IgD-negative memory B cell (primary cell): ENCODE measurements at regions not wholly inside any gene's neighbourhood (a gene's known extent, or its start where the extent isn't known, plus 50 kb on each side); places are given as distances from the start of the nearest gene placed in this dataset.
"Not testable (repeated sequence)": the region's sequence is repeated elsewhere in the genome, so short reads cannot be mapped to it uniquely, and the experiment has no call there.

Source experiments
- H3K27ac Mint-ChIP-seq, 3 donors: one replicate each; pipeline ENCODE4 v1.8.0; 2020 to 2022; ENCODE audit warnings: mild to moderate bottlenecking in 3 of 3, mixed read lengths in 3 of 3, moderate library complexity in 1 of 3
- H3K27me3 Mint-ChIP-seq: one replicate; pipeline ENCODE4 v1.8.0; 2021; ENCODE audit warnings: mixed read lengths
- H3K36me3 Mint-ChIP-seq: one replicate; pipeline ENCODE4 v1.8.0; 2020; ENCODE audit warnings: mild to moderate bottlenecking, mixed read lengths
- H3K4me1 Mint-ChIP-seq, 3 donors: one replicate each; pipeline ENCODE4 v1.8.0; 2020 to 2022; ENCODE audit warnings: mixed read lengths in 3 of 3, mild to moderate bottlenecking in 1 of 3
- H3K4me3 Mint-ChIP-seq, 4 donors: one replicate each; pipeline ENCODE4 v1.8.0; 2020 to 2022; ENCODE audit warnings: mild to moderate bottlenecking in 4 of 4, mixed read lengths in 4 of 4, moderate library complexity in 3 of 4
- H3K9me3 Mint-ChIP-seq, 3 donors: one replicate each; pipeline ENCODE4 v1.8.0; 2020 to 2021; ENCODE audit warnings: mixed read lengths in 3 of 3, mild to moderate bottlenecking in 1 of 3

- Mint-ChIP-seq H3K27me3 (no peaks in the 10 kb centered on the region), H3K27ac (no peak overlapping the region), H3K4me1 (peaks cover 15 to 23% (median 21%) of the 10 kb centered on the region in 3 donors), H3K36me3 (peaks cover 26% of the 10 kb centered on the region), H3K9me3 (peaks cover 3 to 40% (median 17%) of the 10 kb centered on the region in 3 donors), H3K4me3 (no peak overlapping the region)
Observed at GRCh38 chr6:144673807-144674206, 388.7 kb downstream of the UTRN start.

GRCh38 chr6:144675231-144675861 is 390.2 kb downstream of the UTRN start:
- H3K4me3 Mint-ChIP-seq, result peak overlapping the region in 1 of 4 donors; percentile 34
- no peaks in the 10 kb centered on the region for H3K27me3 Mint-ChIP-seq
- peak overlapping the region in 1 of 3 donors; percentile 93 for H3K27ac Mint-ChIP-seq
- peaks cover 3 to 34% (median 17%) of the 10 kb centered on the region in 3 donors for H3K9me3 Mint-ChIP-seq
- H3K4me1 Mint-ChIP-seq, result peaks cover 14 to 23% (median 15%) of the 10 kb centered on the region in 3 donors
- peaks cover 27% of the 10 kb centered on the region for H3K36me3 Mint-ChIP-seq

GRCh38 chr6:144676310-144676709 is 391.2 kb downstream of the UTRN start:
- H3K27ac Mint-ChIP-seq, H3K4me3 Mint-ChIP-seq, H3K27me3 Mint-ChIP-seq: not testable (repeated sequence)
- Mint-ChIP-seq H3K9me3 (peaks cover 2 to 26% (median 10%) of the 10 kb centered on the region in 3 donors), H3K36me3 (peaks cover 27% of the 10 kb centered on the region), H3K4me1 (peaks cover 11 to 19% (median 16%) of the 10 kb centered on the region in 3 donors)

- H3K9me3 Mint-ChIP-seq, result peaks cover 0 to 19% (median 3%) of the 10 kb centered on the region in 3 donors
- not testable (repeated sequence) for H3K27me3 Mint-ChIP-seq, H3K4me3 Mint-ChIP-seq, H3K27ac Mint-ChIP-seq
- peaks cover 30% of the 10 kb centered on the region for H3K36me3 Mint-ChIP-seq
- peaks cover 8 to 13% (median 12%) of the 10 kb centered on the region in 3 donors for H3K4me1 Mint-ChIP-seq
Observed at GRCh38 chr6:144677263-144677662, 392.1 kb downstream of the UTRN start.

- H3K36me3 Mint-ChIP-seq, result peaks cover 38% of the 10 kb centered on the region
- H3K27ac Mint-ChIP-seq, result peak overlapping the region in 1 of 3 donors; percentile 27
Observed at GRCh38 chr6:144678844-144679243, 393.7 kb downstream of the UTRN start.

GRCh38 chr6:144681334-144681733 is 396.2 kb downstream of the UTRN start:
- H3K27ac Mint-ChIP-seq, result no peak overlapping the region
- no peaks in the 10 kb centered on the region for H3K27me3 Mint-ChIP-seq
- peaks cover 47% of the 10 kb centered on the region for H3K36me3 Mint-ChIP-seq
- peaks cover 0 to 10% (median 5%) of the 10 kb centered on the region in 3 donors for H3K9me3 Mint-ChIP-seq
- no peak overlapping the region for H3K4me3 Mint-ChIP-seq
- peaks cover 7 to 9% (median 7%) of the 10 kb centered on the region in 3 donors for H3K4me1 Mint-ChIP-seq

More at GRCh38 chr6:144678844-144679243, 393.7 kb downstream of the UTRN start:
- peaks cover 0 to 10% (median 2%) of the 10 kb centered on the region in 3 donors for H3K4me1 Mint-ChIP-seq
- peaks cover 0 to 4% (median 0%) of the 10 kb centered on the region in 3 donors for H3K9me3 Mint-ChIP-seq
- H3K27me3 Mint-ChIP-seq, result no peaks in the 10 kb centered on the region
- H3K4me3 Mint-ChIP-seq, result no peak overlapping the region

GRCh38 chr6:144683216-144684070 is 398.3 kb downstream of the UTRN start:
- H3K36me3 Mint-ChIP-seq, result peaks cover 55% of the 10 kb centered on the region

GRCh38 chr6:144688713-144689112 is 403.6 kb downstream of the UTRN start:
- peaks cover 42% of the 10 kb centered on the region for H3K36me3 Mint-ChIP-seq
- H3K4me3 Mint-ChIP-seq, result no peak overlapping the region
- peaks cover 9 to 29% (median 16%) of the 10 kb centered on the region in 3 donors for H3K9me3 Mint-ChIP-seq
- H3K27ac Mint-ChIP-seq, result no peak overlapping the region
- H3K27me3 Mint-ChIP-seq, result no peaks in the 10 kb centered on the region
- H3K4me1 Mint-ChIP-seq, result peaks cover 10 to 20% (median 10%) of the 10 kb centered on the region in 3 donors

More at GRCh38 chr6:144683216-144684070, 398.3 kb downstream of the UTRN start:
- H3K27ac Mint-ChIP-seq, result peak overlapping the region in 1 of 3 donors; percentile 17
- peak overlapping the region in 1 of 4 donors; percentile 39 for H3K4me3 Mint-ChIP-seq
- no peaks in the 10 kb centered on the region for H3K27me3 Mint-ChIP-seq
- H3K9me3 Mint-ChIP-seq, result peaks cover 9 to 25% (median 13%) of the 10 kb centered on the region in 3 donors
- peaks cover 6 to 9% (median 6%) of the 10 kb centered on the region in 3 donors for H3K4me1 Mint-ChIP-seq

- Mint-ChIP-seq H3K4me1 (peaks cover 14 to 28% (median 16%) of the 10 kb centered on the region in 3 donors), H3K27me3 (no peaks in the 10 kb centered on the region), H3K4me3 (no peak overlapping the region), H3K36me3 (peaks cover 35% of the 10 kb centered on the region), H3K9me3 (peaks cover 9 to 29% (median 16%) of the 10 kb centered on the region in 3 donors), H3K27ac (no peak overlapping the region)
Observed at GRCh38 chr6:144689503-144690040, 404.4 kb downstream of the UTRN start.

GRCh38 chr6:144690133-144690532 is 405.0 kb downstream of the UTRN start:
- H3K27me3 Mint-ChIP-seq, result no peaks in the 10 kb centered on the region
- no peak overlapping the region for H3K4me3 Mint-ChIP-seq
- peaks cover 33% of the 10 kb centered on the region for H3K36me3 Mint-ChIP-seq
- peaks cover 13 to 26% (median 14%) of the 10 kb centered on the region in 3 donors for H3K4me1 Mint-ChIP-seq
- H3K9me3 Mint-ChIP-seq, result peaks cover 9 to 29% (median 16%) of the 10 kb centered on the region in 3 donors
- no peak overlapping the region for H3K27ac Mint-ChIP-seq

GRCh38 chr6:144690666-144691065 is 405.5 kb downstream of the UTRN start:
- Mint-ChIP-seq H3K36me3 (peaks cover 29% of the 10 kb centered on the region), H3K4me1 (peaks cover 10 to 20% (median 14%) of the 10 kb centered on the region in 3 donors), H3K9me3 (peaks cover 9 to 24% (median 14%) of the 10 kb centered on the region in 3 donors), H3K27ac (no peak overlapping the region), H3K4me3 (no peak overlapping the region), H3K27me3 (no peaks in the 10 kb centered on the region)

GRCh38 chr6:144692050-144692449 is 406.9 kb downstream of the UTRN start:
- H3K27me3 Mint-ChIP-seq, H3K27ac Mint-ChIP-seq, H3K4me3 Mint-ChIP-seq: not testable (repeated sequence)
- Mint-ChIP-seq H3K4me1 (peaks cover 10 to 20% (median 14%) of the 10 kb centered on the region in 3 donors), H3K9me3 (peaks cover 6 to 12% (median 8%) of the 10 kb centered on the region in 3 donors), H3K36me3 (peaks cover 17% of the 10 kb centered on the region)

GRCh38 chr6:144695858-144696533 is 410.9 kb downstream of the UTRN start:
- Mint-ChIP-seq H3K27ac (no peak overlapping the region), H3K9me3 (peaks cover 0 to 4% (median 4%) of the 10 kb centered on the region in 3 donors), H3K27me3 (no peaks in the 10 kb centered on the region), H3K4me1 (peaks cover 10 to 20% (median 12%) of the 10 kb centered on the region in 3 donors), H3K4me3 (no peak overlapping the region), H3K36me3 (peaks cover 15% of the 10 kb centered on the region)

- Mint-ChIP-seq H3K27ac (no peak overlapping the region), H3K4me3 (no peak overlapping the region), H3K4me1 (peaks cover 10 to 20% (median 12%) of the 10 kb centered on the region in 3 donors), H3K27me3 (no peaks in the 10 kb centered on the region), H3K9me3 (peaks cover 0 to 4% (median 4%) of the 10 kb centered on the region in 3 donors), H3K36me3 (peaks cover 16% of the 10 kb centered on the region)
Observed at GRCh38 chr6:144696610-144697368, 411.7 kb downstream of the UTRN start.
